IMR-90 (cell line): ENCODE measurements at regions not wholly inside any gene's neighbourhood (a gene's known extent, or its start where the extent isn't known, plus 50 kb on each side); places are given as distances from the start of the nearest gene placed in this dataset.

Source experiments
- ATAC-seq: fragments of 200-7000 bp; cut with Tn5 transposase; 2 replicates; pipeline ENCODE4 v1.9.1; 2020; ENCODE audit warnings: low read depth, mild to moderate bottlenecking, moderate library complexity
- BruUV-seq: library from RNA; stranded (reverse); fragments of 400-500 nt; replicated peaks from 2 replicates; lab custom pipeline; 2021; lab: Mats Ljungman, UMichigan
- CTCF ChIA-PET: fragments of 300-600 bp; formaldehyde crosslinking; extraction: SDS; loops from one replicate; lab custom pipeline; 2021; ENCODE audit warnings: antibody characterized with exemption; lab: Yijun Ruan, JAX
- POLR2A ChIA-PET: fragments of 300-600 bp; sonication (Branson Sonifier 250); formaldehyde crosslinking; loops from one replicate; lab custom pipeline; 2022; ENCODE audit warnings: antibody characterized with exemption; ENCODE audit not compliant: unreplicated experiment; lab: Charles Lee
- DNase-seq: peaks from one replicate; pipeline ENCODE4 v3.0.0; 2013
- H2AFZ ChIP-seq: replicated peaks from 2 replicates; pipeline ENCODE3; 2013; ENCODE audit warnings: low read length, mild to moderate bottlenecking; ENCODE audit not compliant: poor library complexity
- H2AK5ac ChIP-seq: 2 replicates; pipeline ENCODE4 v1.6.1; 2013; ENCODE audit warnings: low read depth, low read length, inconsistent platforms
- H2AK9ac ChIP-seq: replicated peaks from 2 replicates; pipeline ENCODE3; 2013; ENCODE audit warnings: mild to moderate bottlenecking, low read depth, low read length, moderate library complexity; ENCODE audit not compliant: poor library complexity
- H2BK120ac ChIP-seq: 2 replicates; pipeline ENCODE4 v1.6.1; 2013; ENCODE audit warnings: low read depth, low read length, inconsistent platforms
- H2BK15ac ChIP-seq: 3 replicates; pipeline ENCODE4 v1.6.1; 2013; ENCODE audit warnings: low read depth, low read length, inconsistent platforms
- H2BK20ac ChIP-seq: 2 replicates; pipeline ENCODE4 v1.6.1; 2013; ENCODE audit warnings: low read depth, mild to moderate bottlenecking, inconsistent platforms, low read length, moderate library complexity
- H2BK5ac ChIP-seq: 2 replicates; pipeline ENCODE4 v1.6.1; 2013; ENCODE audit warnings: mild to moderate bottlenecking, low read depth, low read length, inconsistent platforms; ENCODE audit not compliant: poor library complexity, severe bottlenecking
- H3K14ac ChIP-seq: replicated peaks from 2 replicates; pipeline ENCODE4 v1.6.1; 2013; ENCODE audit warnings: low read depth, low read length, inconsistent platforms
- H3K18ac ChIP-seq: 2 replicates; pipeline ENCODE4 v1.6.1; 2013; ENCODE audit warnings: low read depth, low read length, control low read depth
- H3K23ac ChIP-seq: 2 replicates; pipeline ENCODE4 v1.6.1; 2013; ENCODE audit warnings: low read depth, low read length, inconsistent platforms
- H3K27ac ChIP-seq: 2 replicates; pipeline ENCODE4 v1.5.1; 2013; ENCODE audit warnings: mild to moderate bottlenecking, control low read depth, low read length; ENCODE audit not compliant: insufficient read depth
- H3K27me3 ChIP-seq: 2 replicates; pipeline ENCODE4 v1.6.1; 2013; ENCODE audit warnings: low read length; ENCODE audit not compliant: control insufficient read depth, insufficient read depth
- H3K36me3 ChIP-seq: 2 replicates; pipeline ENCODE4 v1.6.1; 2013; ENCODE audit warnings: low read length, mixed read lengths; ENCODE audit not compliant: control insufficient read depth, insufficient read depth
- H3K4ac ChIP-seq: 2 replicates; pipeline ENCODE4 v1.6.1; 2013; ENCODE audit warnings: low read depth, low read length, inconsistent platforms
- H3K4me1 ChIP-seq: 2 replicates; pipeline ENCODE4 v1.6.1; 2013; ENCODE audit warnings: low read length, mixed read lengths; ENCODE audit not compliant: control insufficient read depth, insufficient read depth
- H3K4me2 ChIP-seq: 2 replicates; pipeline ENCODE4 v1.6.1; 2013; ENCODE audit warnings: low read depth, mild to moderate bottlenecking, control low read depth, low read length, moderate library complexity
- H3K4me3 ChIP-seq: 2 replicates; pipeline ENCODE4 v1.5.1; 2013; ENCODE audit warnings: low read depth, mild to moderate bottlenecking, control low read depth, low read length, moderate library complexity; ENCODE audit not compliant: insufficient read depth
- H3K56ac ChIP-seq: 2 replicates; pipeline ENCODE4 v1.6.1; 2013; ENCODE audit warnings: low read length, inconsistent platforms; ENCODE audit not compliant: insufficient read depth; ENCODE audit errors: extremely low read depth
- H3K79me1 ChIP-seq, 2 experiments: 2 replicates each; pipeline ENCODE4 v1.6.1; 2013; ENCODE audit warnings: low read length in 2 of 2, inconsistent platforms in 1 of 2, low read depth in 1 of 2
- H3K9ac ChIP-seq: 2 replicates; pipeline ENCODE4 v1.6.1; 2013; ENCODE audit warnings: low read depth, low read length, control low read depth
- H3K9me1 ChIP-seq: 2 replicates; pipeline ENCODE4 v1.6.1; 2013; ENCODE audit warnings: low read length, inconsistent platforms; ENCODE audit not compliant: insufficient read depth
- H3K9me3 ChIP-seq: 2 replicates; pipeline ENCODE4 v1.6.1; 2013; ENCODE audit warnings: low read length; ENCODE audit not compliant: control insufficient read depth, insufficient read depth
- H4K20me1 ChIP-seq: 2 replicates; pipeline ENCODE4 v1.6.1; 2013; ENCODE audit warnings: low read length, inconsistent platforms; ENCODE audit not compliant: insufficient read depth
- H4K5ac ChIP-seq: 2 replicates; pipeline ENCODE4 v1.6.1; 2013; ENCODE audit warnings: mild to moderate bottlenecking, low read depth, low read length, control low read depth
- H4K8ac ChIP-seq, 2 experiments: 2 replicates each; pipeline ENCODE4 v1.6.1; 2013; ENCODE audit warnings: low read depth in 2 of 2, low read length in 2 of 2, control low read depth in 1 of 2, inconsistent platforms in 1 of 2
- H4K91ac ChIP-seq: 2 replicates; pipeline ENCODE4 v1.6.1; 2013; ENCODE audit warnings: low read depth, low read length, inconsistent platforms; ENCODE audit not compliant: insufficient read depth
- CEBPB ChIP-seq: IDR thresholded peaks from 2 replicates; pipeline ENCODE4 v1.6.1; 2012; ENCODE audit warnings: low read depth, low read length, improper control_type of control experiment
- CHD1 ChIP-seq: IDR thresholded peaks from 2 replicates; pipeline ENCODE4 v1.6.1; 2012; ENCODE audit warnings: low read depth, low read length, improper control_type of control experiment
- MAZ ChIP-seq: IDR thresholded peaks from 2 replicates; pipeline ENCODE4 v1.6.1; 2012; ENCODE audit warnings: low read depth, mild to moderate bottlenecking, low read length, improper control_type of control experiment, moderate library complexity, borderline replicate concordance
- POLR2A ChIP-seq: IDR thresholded peaks from 2 replicates; pipeline ENCODE4 v1.6.1; 2012; ENCODE audit warnings: mild to moderate bottlenecking, low read depth, low read length
- RFX5 ChIP-seq: IDR thresholded peaks from 2 replicates; pipeline ENCODE4 v1.8.0; 2012; ENCODE audit warnings: low read depth, mild to moderate bottlenecking, low read length, moderate library complexity
- SMC3 ChIP-seq: fragments of 150-350 bp; IDR thresholded peaks from 2 replicates; pipeline ENCODE4 v1.6.1; 2016; ENCODE audit warnings: low read depth, mild to moderate bottlenecking, antibody characterized with exemption, low read length, moderate library complexity
- WGBS, 2 experiments: methylation state at CpG; one replicate each; pipeline versions ENCODE4 v1.1.5 to v1.1.7; 2013; ENCODE audit warnings: missing lambda C conversion rate in 2 of 2; ENCODE audit not compliant: insufficient read length in 1 of 2; ENCODE audit errors: extremely low coverage in 2 of 2; 5-methylcytosine and 5-hydroxymethylcytosine counted together
- dilution Hi-C: fragments of 300-500 bp; cut with HindIII; formaldehyde crosslinking; loops from one replicate; pipeline ENCODE4 v1.14.3; 2018; ENCODE audit warnings: low sequenced_read_pairs; ENCODE audit not compliant: unreplicated experiment
- in situ Hi-C: fragments of 300-500 bp; cut with MboI; formaldehyde crosslinking; loops from 3 replicates; pipeline ENCODE4 v1.14.3; 2019; ENCODE audit warnings: low sequenced_read_pairs, inconsistent platforms, mixed read lengths
- intact Hi-C: fragments of 100-400 bp; cut with micrococcal nuclease; formaldehyde crosslinking; loops from 2 replicates; pipeline ENCODE4 v1.10.0; 2022
- TF ChIP-seq, protein P1 (sequence below): conservative IDR thresholded peaks from 2 replicates; pipeline ENCODE4 v1.5.1; 2012; ENCODE audit warnings: mild to moderate bottlenecking, low read depth, low read length, improper control_type of control experiment

DNA sequence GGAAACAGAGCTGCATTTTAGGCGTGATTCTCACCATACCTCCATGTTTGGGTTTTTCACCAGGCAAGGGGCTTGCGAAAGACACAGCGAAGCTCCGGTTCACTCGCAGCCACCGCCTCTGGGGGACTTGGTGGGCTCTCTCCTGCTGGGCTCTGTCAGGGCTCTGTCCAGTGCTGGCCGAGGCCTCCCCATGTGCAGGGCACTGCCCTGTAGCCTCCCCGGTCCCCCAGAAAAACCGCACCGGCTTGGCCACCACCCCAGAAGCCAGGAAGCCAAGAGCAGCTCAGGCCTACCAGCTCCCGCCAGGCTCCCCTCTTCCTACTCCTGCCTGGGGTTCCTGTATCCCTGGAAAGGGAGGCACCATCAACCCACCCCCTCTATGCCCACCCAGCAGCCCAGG lies 151.5 kb downstream of the CTTN start:
- dilution Hi-C loops (no loop called here), intact Hi-C loops (no loop called here), in situ Hi-C loops (no loop called here)
- Histone ChIP-seq H3K4me3 (no peak overlapping the region), H3K56ac (no peak overlapping the region), H4K5ac (no peak overlapping the region), H3K4me2 (no peak overlapping the region), H3K18ac (no peak overlapping the region), H4K91ac (no peak overlapping the region), H4K8ac (no peak overlapping the region), H3K4me1 (peaks cover 2% of the 10 kb centered on the region; the same call in 1 of the 2 replicates), H3K9me3 (no peaks in the 10 kb centered on the region; the same call in 1 of the 2 replicates), H4K20me1 (no peaks in the 10 kb centered on the region; the same call in 1 of the 2 replicates), H3K79me1 (no peaks in the 10 kb centered on the region), H3K14ac (no peak overlapping the region), H3K4ac (no peak overlapping the region), H3K36me3 (no peaks in the 10 kb centered on the region), H3K9me1 (no peaks in the 10 kb centered on the region), H2BK20ac (no peak overlapping the region), H3K27ac (no peak overlapping the region), H3K27me3 (no peaks in the 10 kb centered on the region; the same call in 1 of the 2 replicates), H2AFZ (no peak overlapping the region), H2BK15ac (no peak overlapping the region), H3K23ac (no peak overlapping the region), H2AK9ac (no peak overlapping the region), H2BK120ac (no peak overlapping the region), H2AK5ac (no peak overlapping the region), H2BK5ac (no peak overlapping the region), H3K9ac (no peak overlapping the region)
- DNase-seq: no peak
- POLR2A ChIA-PET: no interaction called here
- TF ChIP-seq CEBPB (no peak), SMC3 (no peak), MAZ (no peak), RFX5 (no peak), CHD1 (no peak), POLR2A (no peak)
- TF ChIP-seq, protein P1, sequence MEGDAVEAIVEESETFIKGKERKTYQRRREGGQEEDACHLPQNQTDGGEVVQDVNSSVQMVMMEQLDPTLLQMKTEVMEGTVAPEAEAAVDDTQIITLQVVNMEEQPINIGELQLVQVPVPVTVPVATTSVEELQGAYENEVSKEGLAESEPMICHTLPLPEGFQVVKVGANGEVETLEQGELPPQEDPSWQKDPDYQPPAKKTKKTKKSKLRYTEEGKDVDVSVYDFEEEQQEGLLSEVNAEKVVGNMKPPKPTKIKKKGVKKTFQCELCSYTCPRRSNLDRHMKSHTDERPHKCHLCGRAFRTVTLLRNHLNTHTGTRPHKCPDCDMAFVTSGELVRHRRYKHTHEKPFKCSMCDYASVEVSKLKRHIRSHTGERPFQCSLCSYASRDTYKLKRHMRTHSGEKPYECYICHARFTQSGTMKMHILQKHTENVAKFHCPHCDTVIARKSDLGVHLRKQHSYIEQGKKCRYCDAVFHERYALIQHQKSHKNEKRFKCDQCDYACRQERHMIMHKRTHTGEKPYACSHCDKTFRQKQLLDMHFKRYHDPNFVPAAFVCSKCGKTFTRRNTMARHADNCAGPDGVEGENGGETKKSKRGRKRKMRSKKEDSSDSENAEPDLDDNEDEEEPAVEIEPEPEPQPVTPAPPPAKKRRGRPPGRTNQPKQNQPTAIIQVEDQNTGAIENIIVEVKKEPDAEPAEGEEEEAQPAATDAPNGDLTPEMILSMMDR: no peak
- no TSS peak for BruUV-seq
- CTCF ChIA-PET: no interaction called here
- WGBS, 2 experiments: 55% methylated on average over 2 of the region's 11 CpGs; no CpG with 5 or more reads in 1 of the 2 experiments
- no peak for ATAC-seq
